GM18520 (cell line): ENCODE measurements at regions not wholly inside any gene's neighbourhood (a gene's known extent, or its start where the extent isn't known, plus 50 kb on each side); places are given as distances from the start of the nearest gene placed in this dataset.
"Not testable (repeated sequence)": the region's sequence is repeated elsewhere in the genome, so short reads cannot be mapped to it uniquely, and the experiment has no call there.

ENCODE experiments used
- ATAC-seq: cut with Tn5 transposase; IDR thresholded peaks from one replicate; pipeline ENCODE4 v1.9.1; 2021; ENCODE audit not compliant: unreplicated experiment

GRCh38 chr3:127443581-127444375, 146.8 kb downstream of the TPRA1 start:
- no peak for ATAC-seq

GRCh38 chr3:127442506-127442905, 148.0 kb downstream of the TPRA1 start:
- no peak for ATAC-seq

- ATAC-seq: no peak
These were observed 148.8 kb downstream of the TPRA1 start for GRCh38 chr3:127441764-127442163.

GRCh38 chr3:127440384-127440783, 150.1 kb downstream of the TPRA1 start:
- ATAC-seq: no peak

- no peak for ATAC-seq
These were observed 150.9 kb downstream of the TPRA1 start for GRCh38 chr3:127439621-127440020.

GRCh38 chr3:127438951-127439350, 151.1 kb upstream of the PRR20G start:
- ATAC-seq: no peak

GRCh38 chr3:127438371-127438770, 150.5 kb upstream of the PRR20G start:
- ATAC-seq: no peak

- ATAC-seq: not testable (repeated sequence)
These were observed 147.5 kb upstream of the PRR20G start for GRCh38 chr3:127435299-127435698.

GRCh38 chr3:127431066-127431465, 143.2 kb upstream of the PRR20G start:
- ATAC-seq: no peak

- no peak for ATAC-seq
These were observed 140.6 kb upstream of the PRR20G start for GRCh38 chr3:127428344-127428997.

- ATAC-seq: no peak
These were observed 139.8 kb upstream of the PRR20G start for GRCh38 chr3:127427666-127428065.

GRCh38 chr3:127427156-127427555, 139.3 kb upstream of the PRR20G start:
- no peak for ATAC-seq

GRCh38 chr3:127426444-127427153, 138.8 kb upstream of the PRR20G start:
- no peak for ATAC-seq

GRCh38 chr3:127425505-127426443, 137.9 kb upstream of the PRR20G start:
- ATAC-seq: no peak

GRCh38 chr3:127424766-127425504, 137.1 kb upstream of the PRR20G start:
- ATAC-seq: no peak

- ATAC-seq: no peak
These were observed 136.3 kb upstream of the PRR20G start for GRCh38 chr3:127423856-127424765.

GRCh38 chr3:127422663-127423375, 135.0 kb upstream of the PRR20G start:
- ATAC-seq: no peak

- ATAC-seq: no peak
These were observed 134.3 kb upstream of the PRR20G start for GRCh38 chr3:127421943-127422662.
